Tibial nerve (tissue), 3 donors: ENCODE measurements at regions not wholly inside any gene's neighbourhood (a gene's known extent, or its start where the extent isn't known, plus 50 kb on each side); places are given as distances from the start of the nearest gene placed in this dataset.

Experiments used
- CTCF ChIP-seq, 5 experiments: fragments of 200-600 bp in 3 of 5; fragments of 450-650 bp in 2 of 5; sonication (generic) in 3 of 5; IDR thresholded peaks; one replicate each; pipeline ENCODE4 v1.5.1; 2016 to 2019; ENCODE audit warnings: antibody characterized with exemption in 5 of 5, mild to moderate bottlenecking in 3 of 5, moderate library complexity in 2 of 5
- POLR2A ChIP-seq, 2 donors: fragments of 450-650 bp; IDR thresholded peaks; one replicate each; pipeline ENCODE4 v1.6.1; 2017; ENCODE audit warnings: antibody characterized with exemption in 2 of 2, mild to moderate bottlenecking in 2 of 2, moderate library complexity in 2 of 2

GRCh38 chr9:13904746-13905145 is 409.2 kb downstream of the NFIB start:
- TF ChIP-seq CTCF (IDR thresholded peaks at IDR 0.05) (no peak), POLR2A (IDR thresholded peaks at IDR 0.05) (no peak)
